ENCODE measurements at regions not wholly inside any gene's neighbourhood (a gene's known extent, or its start where the extent isn't known, plus 50 kb on each side); places are given as distances from the start of the nearest gene placed in this dataset.

DNA sequence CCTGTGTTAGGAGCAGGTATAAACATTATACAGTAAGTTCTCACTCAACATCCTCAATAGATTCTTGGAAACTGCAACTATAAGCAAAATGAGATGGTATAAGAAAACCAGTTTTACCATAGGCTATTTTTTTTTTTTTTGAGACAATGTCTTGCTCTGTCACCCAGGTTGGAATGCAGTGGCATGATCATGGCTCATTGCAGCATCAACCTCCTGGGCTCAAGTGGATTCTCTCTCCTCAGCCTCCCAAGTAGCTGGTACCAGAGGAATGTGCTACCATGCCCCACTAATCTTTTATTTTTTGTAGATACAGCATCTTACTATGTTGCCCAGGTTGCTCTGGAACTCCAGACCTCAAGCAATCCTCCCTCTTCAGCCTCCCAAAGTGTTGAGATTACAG, 50.1 kb upstream of the ADRB2 start:
- TF ChIP-seq, protein P1, sequence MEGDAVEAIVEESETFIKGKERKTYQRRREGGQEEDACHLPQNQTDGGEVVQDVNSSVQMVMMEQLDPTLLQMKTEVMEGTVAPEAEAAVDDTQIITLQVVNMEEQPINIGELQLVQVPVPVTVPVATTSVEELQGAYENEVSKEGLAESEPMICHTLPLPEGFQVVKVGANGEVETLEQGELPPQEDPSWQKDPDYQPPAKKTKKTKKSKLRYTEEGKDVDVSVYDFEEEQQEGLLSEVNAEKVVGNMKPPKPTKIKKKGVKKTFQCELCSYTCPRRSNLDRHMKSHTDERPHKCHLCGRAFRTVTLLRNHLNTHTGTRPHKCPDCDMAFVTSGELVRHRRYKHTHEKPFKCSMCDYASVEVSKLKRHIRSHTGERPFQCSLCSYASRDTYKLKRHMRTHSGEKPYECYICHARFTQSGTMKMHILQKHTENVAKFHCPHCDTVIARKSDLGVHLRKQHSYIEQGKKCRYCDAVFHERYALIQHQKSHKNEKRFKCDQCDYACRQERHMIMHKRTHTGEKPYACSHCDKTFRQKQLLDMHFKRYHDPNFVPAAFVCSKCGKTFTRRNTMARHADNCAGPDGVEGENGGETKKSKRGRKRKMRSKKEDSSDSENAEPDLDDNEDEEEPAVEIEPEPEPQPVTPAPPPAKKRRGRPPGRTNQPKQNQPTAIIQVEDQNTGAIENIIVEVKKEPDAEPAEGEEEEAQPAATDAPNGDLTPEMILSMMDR (conservative IDR thresholded peaks at IDR 0.05; ENCODE audit: low read depth, low read length): no peak
- Histone ChIP-seq H3K36me3 (ENCODE audit: insufficient read depth) (no peaks in the 10 kb centered on the region), H3K27me3 (ENCODE audit: insufficient read depth, low read depth) (no peaks in the 10 kb centered on the region), H3K9ac (no peak overlapping the region), H3K4me3 (IDR thresholded peaks at IDR 0.05; ENCODE audit: insufficient read depth, low read depth, low read length) (no peak overlapping the region), H3K27ac (no peak overlapping the region), H2AFZ (ENCODE audit: low read depth) (no peak overlapping the region), H4K20me1 (ENCODE audit: insufficient read depth) (no peaks in the 10 kb centered on the region), H3K79me2 (ENCODE audit: insufficient read depth, low read depth) (no peaks in the 10 kb centered on the region), H3K4me2 (no peak overlapping the region), H3K4me1 (ENCODE audit: low read depth, poor library complexity, severe bottlenecking) (no peaks in the 10 kb centered on the region)
